Smooth muscle cell (in vitro differentiated cells): ENCODE measurements at regions not wholly inside any gene's neighbourhood (a gene's known extent, or its start where the extent isn't known, plus 50 kb on each side); places are given as distances from the start of the nearest gene placed in this dataset.

Experiments
- DNase-seq: peaks from one replicate; lab custom pipeline; 2025; ENCODE audit not compliant: unreplicated experiment; lab: John Stamatoyannopoulos, UW
- H2AFZ ChIP-seq: fragments of 200-600 bp; sonication (generic); 2 replicates; pipeline ENCODE4 v1.6.0; 2016; ENCODE audit warnings: antibody characterized with exemption, low read depth, mild to moderate bottlenecking
- H3F3A ChIP-seq: fragments of 200-600 bp; sonication (generic); 2 replicates; pipeline ENCODE4 v1.6.0; 2017; ENCODE audit warnings: antibody characterized with exemption, low read depth
- H3K27ac ChIP-seq: fragments of 200-600 bp; sonication (generic); 2 replicates; pipeline ENCODE4 v1.5.1; 2016; ENCODE audit warnings: low read depth, mild to moderate bottlenecking
- H3K27me3 ChIP-seq: fragments of 200-600 bp; sonication (generic); 2 replicates; pipeline ENCODE4 v1.6.1; 2016; ENCODE audit warnings: low read depth, mild to moderate bottlenecking
- H3K36me3 ChIP-seq: fragments of 200-600 bp; sonication (generic); 2 replicates; pipeline ENCODE4 v1.5.1; 2016; ENCODE audit warnings: low read depth
- H3K4me1 ChIP-seq: fragments of 200-600 bp; sonication (generic); 2 replicates; pipeline ENCODE4 v1.5.1; 2016; ENCODE audit warnings: low read depth
- H3K4me2 ChIP-seq: fragments of 200-600 bp; sonication (generic); 2 replicates; pipeline ENCODE4 v1.6.0; 2016; ENCODE audit warnings: mild to moderate bottlenecking
- H3K4me3 ChIP-seq: fragments of 200-600 bp; sonication (generic); 2 replicates; pipeline ENCODE4 v1.5.1; 2016; ENCODE audit warnings: mild to moderate bottlenecking
- H3K79me2 ChIP-seq: fragments of 200-600 bp; sonication (generic); 2 replicates; pipeline ENCODE4 v1.6.0; 2016; ENCODE audit warnings: low read depth, mild to moderate bottlenecking
- H3K9ac ChIP-seq: fragments of 200-600 bp; sonication (generic); 2 replicates; pipeline ENCODE4 v1.6.0; 2016; ENCODE audit warnings: low read depth
- H3K9me3 ChIP-seq: fragments of 200-600 bp; sonication (generic); replicated peaks from 2 replicates; pipeline ENCODE4 v1.5.1; 2016; ENCODE audit warnings: low read depth
- H4K20me1 ChIP-seq: fragments of 200-600 bp; sonication (generic); 2 replicates; pipeline ENCODE4 v1.6.0; 2016; ENCODE audit warnings: low read depth
- WGBS: methylation state at CpG from one replicate; pipeline ENCODE4 v1.1.7; 2016; ENCODE audit warnings: low lambda C conversion rate; 5-methylcytosine and 5-hydroxymethylcytosine counted together
- TF ChIP-seq, protein P1 (sequence below): fragments of 200-600 bp; sonication (generic); IDR thresholded peaks from 2 replicates; pipeline ENCODE4 v1.5.1; 2017; ENCODE audit warnings: borderline replicate concordance, mild to moderate bottlenecking, antibody characterized with exemption; ENCODE audit not compliant: insufficient read depth, poor library complexity, severe bottlenecking

- Histone ChIP-seq H3K27me3 (no peaks in the 10 kb centered on the region), H3K79me2 (no peaks in the 10 kb centered on the region), H3K4me1 (peaks cover 8% of the 10 kb centered on the region), H2AFZ (no peak overlapping the region), H3F3A (no peaks in the 10 kb centered on the region), H4K20me1 (no peaks in the 10 kb centered on the region), H3K27ac (no peak overlapping the region), H3K9me3 (no peaks in the 10 kb centered on the region), H3K4me3 (no peak overlapping the region), H3K9ac (no peak overlapping the region), H3K36me3 (no peaks in the 10 kb centered on the region), H3K4me2 (no peak overlapping the region)
- no peak for DNase-seq
- TF ChIP-seq, protein P1, sequence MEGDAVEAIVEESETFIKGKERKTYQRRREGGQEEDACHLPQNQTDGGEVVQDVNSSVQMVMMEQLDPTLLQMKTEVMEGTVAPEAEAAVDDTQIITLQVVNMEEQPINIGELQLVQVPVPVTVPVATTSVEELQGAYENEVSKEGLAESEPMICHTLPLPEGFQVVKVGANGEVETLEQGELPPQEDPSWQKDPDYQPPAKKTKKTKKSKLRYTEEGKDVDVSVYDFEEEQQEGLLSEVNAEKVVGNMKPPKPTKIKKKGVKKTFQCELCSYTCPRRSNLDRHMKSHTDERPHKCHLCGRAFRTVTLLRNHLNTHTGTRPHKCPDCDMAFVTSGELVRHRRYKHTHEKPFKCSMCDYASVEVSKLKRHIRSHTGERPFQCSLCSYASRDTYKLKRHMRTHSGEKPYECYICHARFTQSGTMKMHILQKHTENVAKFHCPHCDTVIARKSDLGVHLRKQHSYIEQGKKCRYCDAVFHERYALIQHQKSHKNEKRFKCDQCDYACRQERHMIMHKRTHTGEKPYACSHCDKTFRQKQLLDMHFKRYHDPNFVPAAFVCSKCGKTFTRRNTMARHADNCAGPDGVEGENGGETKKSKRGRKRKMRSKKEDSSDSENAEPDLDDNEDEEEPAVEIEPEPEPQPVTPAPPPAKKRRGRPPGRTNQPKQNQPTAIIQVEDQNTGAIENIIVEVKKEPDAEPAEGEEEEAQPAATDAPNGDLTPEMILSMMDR: no peak
- WGBS: 74% methylated on average over 2 of the region's 2 CpGs
Observed at GRCh38 chr9:81479573-81479972, 209.8 kb downstream of the TLE1 start.

DNA sequence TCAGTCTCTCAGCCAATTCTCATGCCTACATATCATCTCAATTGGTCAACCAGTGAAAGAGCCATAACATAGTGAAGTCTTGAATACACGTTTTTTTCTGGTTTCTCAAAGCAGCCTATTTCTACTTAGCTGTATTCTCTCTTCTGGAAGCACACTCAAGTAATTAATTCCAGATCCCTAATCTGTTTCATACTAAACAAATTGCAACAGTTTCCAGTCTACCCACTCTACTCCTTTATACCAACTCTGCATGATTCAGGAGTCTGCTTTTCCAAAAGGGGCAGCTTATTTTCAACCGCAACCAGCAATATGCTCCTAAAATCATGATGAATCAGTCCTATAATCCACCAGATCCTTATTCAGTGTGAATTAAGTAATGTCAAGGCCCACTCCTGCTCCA, 211.7 kb downstream of the TLE1 start:
- Histone ChIP-seq H3F3A (no peaks in the 10 kb centered on the region), H3K4me1 (peaks cover 8% of the 10 kb centered on the region), H3K9me3 (no peaks in the 10 kb centered on the region), H3K4me3 (no peak overlapping the region), H4K20me1 (no peaks in the 10 kb centered on the region), H3K9ac (no peak overlapping the region), H3K79me2 (no peaks in the 10 kb centered on the region), H3K36me3 (no peaks in the 10 kb centered on the region), H2AFZ (no peak overlapping the region), H3K4me2 (peak overlapping the region; percentile 41), H3K27me3 (no peaks in the 10 kb centered on the region), H3K27ac (peak overlapping the region; percentile 69)
- no peak for DNase-seq
- WGBS: 44% methylated on average over 2 of the region's 2 CpGs
- TF ChIP-seq, protein P1: no peak

GRCh38 chr9:81476813-81477490, 212.4 kb downstream of the TLE1 start:
- TF ChIP-seq, protein P1: no peak
- DNase-seq: no peak
- H3F3A ChIP-seq: no peaks in the 10 kb centered on the region
- no peaks in the 10 kb centered on the region for H3K79me2 ChIP-seq
- no peaks in the 10 kb centered on the region for H3K9me3 ChIP-seq
- H3K4me1 ChIP-seq: peaks cover 8% of the 10 kb centered on the region
- H3K4me3 ChIP-seq: no peak overlapping the region
- H3K4me2 ChIP-seq: peak overlapping the region; percentile 41
- peak overlapping the region; percentile 18 for H2AFZ ChIP-seq
- H3K27ac ChIP-seq: peak overlapping the region; percentile 69
- H4K20me1 ChIP-seq: no peaks in the 10 kb centered on the region
- H3K9ac ChIP-seq: no peak overlapping the region
- no peaks in the 10 kb centered on the region for H3K27me3 ChIP-seq
- 75% methylated on average over 6 of the region's 6 CpGs for WGBS
- H3K36me3 ChIP-seq: no peaks in the 10 kb centered on the region

- WGBS: 95% methylated on average over 5 of the region's 5 CpGs
- H3K27ac ChIP-seq: no peak overlapping the region
- no peak for DNase-seq
- H3K4me3 ChIP-seq: no peak overlapping the region
- H3K4me1 ChIP-seq: peaks cover 8% of the 10 kb centered on the region
- H3K79me2 ChIP-seq: no peaks in the 10 kb centered on the region
- no peaks in the 10 kb centered on the region for H3K27me3 ChIP-seq
- no peak overlapping the region for H3K9ac ChIP-seq
- TF ChIP-seq, protein P1: no peak
- H3K4me2 ChIP-seq: no peak overlapping the region
- no peaks in the 10 kb centered on the region for H3F3A ChIP-seq
- no peaks in the 10 kb centered on the region for H4K20me1 ChIP-seq
- H2AFZ ChIP-seq: no peak overlapping the region
- no peaks in the 10 kb centered on the region for H3K36me3 ChIP-seq
- H3K9me3 ChIP-seq: no peaks in the 10 kb centered on the region
Observed at GRCh38 chr9:81474792-81475191, 214.6 kb downstream of the TLE1 start.
